ENCODE measurements at regions not wholly inside any gene's neighbourhood (a gene's known extent, or its start where the extent isn't known, plus 50 kb on each side); places are given as distances from the start of the nearest gene placed in this dataset.

- no peak for FAIRE-seq
- DNase-seq (ENCODE audit: low read depth), result no peak
Measured at GRCh38 chr9:103707181-103707580, 386.9 kb upstream of the SMC2 start.

GRCh38 chr9:103709366-103709765 is 384.7 kb upstream of the SMC2 start:
- DNase-seq (ENCODE audit: low read depth) (no peak), FAIRE-seq (no peak)
- no peak for TF ChIP-seq CTCF (IDR thresholded peaks at IDR 0.05; ENCODE audit: insufficient read depth, low read length, severe bottlenecking)
- Histone ChIP-seq H3K4me3 (ENCODE audit: low read depth, low read length) (no peak overlapping the region), H3K27me3 (ENCODE audit: control insufficient read depth, insufficient read depth, low read length) (no peaks in the 10 kb centered on the region), H3K36me3 (ENCODE audit: control insufficient read depth, insufficient read depth, low read length) (no peaks in the 10 kb centered on the region)

More at GRCh38 chr9:103707181-103707580, 386.9 kb upstream of the SMC2 start:
- Histone ChIP-seq H3K36me3 (ENCODE audit: control insufficient read depth, insufficient read depth, low read length) (no peaks in the 10 kb centered on the region), H3K27me3 (ENCODE audit: control insufficient read depth, insufficient read depth, low read length) (no peaks in the 10 kb centered on the region), H3K4me3 (ENCODE audit: low read depth, low read length) (no peak overlapping the region)
- TF ChIP-seq CTCF (IDR thresholded peaks at IDR 0.05; ENCODE audit: insufficient read depth, low read length, severe bottlenecking), result no peak

- TF ChIP-seq CTCF (IDR thresholded peaks at IDR 0.05; ENCODE audit: insufficient read depth, low read length, severe bottlenecking), result no peak
- Histone ChIP-seq H3K27me3 (ENCODE audit: control insufficient read depth, insufficient read depth, low read length) (no peaks in the 10 kb centered on the region), H3K36me3 (ENCODE audit: control insufficient read depth, insufficient read depth, low read length) (no peaks in the 10 kb centered on the region), H3K4me3 (ENCODE audit: low read depth, low read length) (no peak overlapping the region)
- FAIRE-seq (no peak), DNase-seq (ENCODE audit: low read depth) (peak; percentile 1)
Measured at GRCh38 chr9:103713631-103714030, 380.5 kb upstream of the SMC2 start.

GRCh38 chr9:103714992-103715391 is 379.1 kb upstream of the SMC2 start:
- no peaks in the 10 kb centered on the region for H3K27me3 ChIP-seq (ENCODE audit: control insufficient read depth, insufficient read depth, low read length)
- TF ChIP-seq CTCF (IDR thresholded peaks at IDR 0.05; ENCODE audit: insufficient read depth, low read length, severe bottlenecking), result no peak

GRCh38 chr9:103721056-103721455 is 373.1 kb upstream of the SMC2 start:
- Histone ChIP-seq H3K27me3 (ENCODE audit: control insufficient read depth, insufficient read depth, low read length) (no peaks in the 10 kb centered on the region), H3K36me3 (ENCODE audit: control insufficient read depth, insufficient read depth, low read length) (no peaks in the 10 kb centered on the region), H3K4me3 (ENCODE audit: low read depth, low read length) (no peak overlapping the region)
- no peak for TF ChIP-seq CTCF (IDR thresholded peaks at IDR 0.05; ENCODE audit: insufficient read depth, low read length, severe bottlenecking)
- FAIRE-seq, result no peak
- peak; percentile 1 for DNase-seq (ENCODE audit: low read depth)

More at GRCh38 chr9:103714992-103715391, 379.1 kb upstream of the SMC2 start:
- no peak overlapping the region for H3K4me3 ChIP-seq (ENCODE audit: low read depth, low read length)
- DNase-seq (ENCODE audit: low read depth) (no peak), FAIRE-seq (no peak)
- H3K36me3 ChIP-seq (ENCODE audit: control insufficient read depth, insufficient read depth, low read length), result no peaks in the 10 kb centered on the region

- no peak for TF ChIP-seq CTCF (IDR thresholded peaks at IDR 0.05; ENCODE audit: insufficient read depth, low read length, severe bottlenecking)
- no peaks in the 10 kb centered on the region for H3K36me3 ChIP-seq (ENCODE audit: control insufficient read depth, insufficient read depth, low read length)
Measured at GRCh38 chr9:103730866-103731265, 363.2 kb upstream of the SMC2 start.

More at GRCh38 chr9:103730866-103731265, 363.2 kb upstream of the SMC2 start:
- no peaks in the 10 kb centered on the region for H3K27me3 ChIP-seq (ENCODE audit: control insufficient read depth, insufficient read depth, low read length)
- no peak overlapping the region for H3K4me3 ChIP-seq (ENCODE audit: low read depth, low read length)
- DNase-seq (ENCODE audit: low read depth) (no peak), FAIRE-seq (no peak)

Measured in bronchial epithelial cell (primary cell).